Vagina (tissue), 2 donors: ENCODE measurements at regions not wholly inside any gene's neighbourhood (a gene's known extent, or its start where the extent isn't known, plus 50 kb on each side); places are given as distances from the start of the nearest gene placed in this dataset.
"Not testable (repeated sequence)": the region's sequence is repeated elsewhere in the genome, so short reads cannot be mapped to it uniquely, and the experiment has no call there.

Experiments
- DNase-seq, 2 donors: peaks; one replicate each; pipeline ENCODE4 v3.0.0-alpha.2; 2017; ENCODE audit errors: extremely low spot score in 2 of 2
- H3K27ac ChIP-seq: fragments of 200-600 bp; sonication (generic); one replicate; pipeline ENCODE4 v1.5.1; 2019
- H3K27me3 ChIP-seq: fragments of 200-600 bp; sonication (generic); one replicate; pipeline ENCODE4 v1.5.1; 2019
- H3K36me3 ChIP-seq, 2 donors: fragments of 200-600 bp; sonication (generic); one replicate each; pipeline ENCODE4 v1.5.1; 2017 to 2019
- H3K4me1 ChIP-seq: fragments of 200-600 bp; sonication (generic); one replicate; pipeline ENCODE4 v1.5.1; 2019
- H3K4me3 ChIP-seq, 2 donors: fragments of 200-600 bp; sonication (generic); 1 replicate in 1 of 2; 2 replicates in 1 of 2; pipeline ENCODE4 v1.5.1; 2016 to 2019
- H3K9me3 ChIP-seq: fragments of 200-600 bp; sonication (generic); one replicate; pipeline ENCODE4 v1.5.1; 2019
- CTCF ChIP-seq, 3 experiments: fragments of 450-650 bp in 2 of 3; fragments of 200-600 bp in 1 of 3; sonication (generic) in 1 of 3; IDR thresholded peaks; one replicate each; pipeline ENCODE4 v1.5.1; 2017 to 2019; ENCODE audit warnings: antibody characterized with exemption in 3 of 3, mild to moderate bottlenecking in 2 of 3, moderate library complexity in 2 of 3
- POLR2A ChIP-seq, 2 donors: fragments of 450-650 bp; IDR thresholded peaks; one replicate each; pipeline ENCODE4 v1.6.1; 2017; ENCODE audit warnings: antibody characterized with exemption in 2 of 2, mild to moderate bottlenecking in 2 of 2, moderate library complexity in 2 of 2
- POLR2AphosphoS5 ChIP-seq, 2 donors: sonication (generic); formaldehyde crosslinking; IDR thresholded peaks; one replicate each; pipeline ENCODE4 v1.9.0; 2017; ENCODE audit warnings: antibody characterized with exemption in 2 of 2, mild to moderate bottlenecking in 2 of 2, low read depth in 1 of 2; ENCODE audit not compliant: insufficient read depth in 1 of 2
- intact Hi-C: fragments of 100-400 bp; cut with DNase I; formaldehyde crosslinking; loops from one replicate; pipeline ENCODE4 v1.15.1; 2023

DNA sequence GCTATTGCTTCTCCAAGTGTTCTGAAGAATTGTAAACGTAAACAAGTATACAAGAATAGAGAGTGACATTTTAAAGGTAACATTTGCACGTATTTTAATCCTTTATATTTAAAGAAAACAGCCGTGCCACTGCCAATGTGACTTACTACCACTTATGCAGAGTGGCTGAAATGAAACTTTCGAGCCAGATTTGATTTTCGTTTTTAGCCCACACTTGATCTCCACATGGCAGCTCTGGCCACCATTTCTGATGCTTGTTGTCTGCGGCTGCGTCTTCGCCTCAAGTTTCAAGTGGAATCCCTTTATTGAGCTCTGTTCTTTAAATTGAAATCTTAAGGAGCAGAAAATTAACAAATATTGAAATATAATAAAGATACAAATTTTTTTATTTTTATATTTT is 70.0 kb downstream of the ELAPOR2 start:
- no peaks in the 10 kb centered on the region for H3K36me3 ChIP-seq
- H3K27ac ChIP-seq, result no peak overlapping the region
- no peak overlapping the region for H3K4me3 ChIP-seq
- no peaks in the 10 kb centered on the region for H3K9me3 ChIP-seq
- DNase-seq, result no peak
- intact Hi-C loops, result no loop called here
- no peaks in the 10 kb centered on the region for H3K27me3 ChIP-seq
- TF ChIP-seq CTCF (IDR thresholded peaks at IDR 0.05), result no peak
- TF ChIP-seq POLR2AphosphoS5 (IDR thresholded peaks at IDR 0.05; ENCODE audit: insufficient read depth in 1 of 2, low read depth in 1 of 2), result no peak
- TF ChIP-seq POLR2A (IDR thresholded peaks at IDR 0.05), result no peak
- H3K4me1 ChIP-seq, result no peaks in the 10 kb centered on the region

- intact Hi-C loops, H3K9me3 ChIP-seq, H3K27me3 ChIP-seq, DNase-seq, H3K27ac ChIP-seq, H3K4me1 ChIP-seq, H3K4me3 ChIP-seq, H3K36me3 ChIP-seq: not testable (repeated sequence)
Measured at GRCh38 chr7:86987834-86988233, 71.6 kb downstream of the ELAPOR2 start.

DNA sequence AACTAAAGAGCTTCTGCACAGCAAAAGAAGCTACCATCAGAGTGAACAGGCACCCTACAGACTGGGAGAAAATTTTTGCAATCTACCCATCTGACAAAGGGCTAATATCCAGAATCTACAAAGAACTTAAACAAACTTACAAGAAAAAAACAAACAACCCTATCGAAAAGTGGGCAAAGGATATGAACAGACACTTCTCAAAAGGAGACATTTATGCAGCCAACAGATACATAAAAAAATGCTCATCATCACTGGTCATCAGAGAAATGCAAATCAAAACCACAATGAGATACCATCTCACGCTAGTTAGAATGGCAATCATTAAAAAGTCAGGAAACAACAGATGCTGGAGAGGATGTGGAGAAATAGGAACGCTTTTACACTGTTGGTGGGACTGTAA is 72.1 kb downstream of the ELAPOR2 start:
- H3K4me3 ChIP-seq, intact Hi-C loops: not testable (repeated sequence)

GRCh38 chr7:86985342-86985741 is 74.1 kb downstream of the ELAPOR2 start:
- H3K4me3 ChIP-seq, H3K4me1 ChIP-seq, H3K9me3 ChIP-seq, intact Hi-C loops, H3K27ac ChIP-seq, H3K36me3 ChIP-seq, DNase-seq, H3K27me3 ChIP-seq: not testable (repeated sequence)

More for the DNA sequence above, 72.1 kb downstream of the ELAPOR2 start:
- H3K4me1 ChIP-seq, H3K36me3 ChIP-seq, H3K9me3 ChIP-seq, H3K27me3 ChIP-seq, H3K27ac ChIP-seq, DNase-seq: not testable (repeated sequence)

- intact Hi-C loops, H3K27me3 ChIP-seq, DNase-seq, H3K4me3 ChIP-seq, H3K36me3 ChIP-seq, H3K9me3 ChIP-seq, H3K4me1 ChIP-seq, H3K27ac ChIP-seq: not testable (repeated sequence)
Measured at GRCh38 chr7:86983654-86984053, 75.8 kb downstream of the ELAPOR2 start.

DNA sequence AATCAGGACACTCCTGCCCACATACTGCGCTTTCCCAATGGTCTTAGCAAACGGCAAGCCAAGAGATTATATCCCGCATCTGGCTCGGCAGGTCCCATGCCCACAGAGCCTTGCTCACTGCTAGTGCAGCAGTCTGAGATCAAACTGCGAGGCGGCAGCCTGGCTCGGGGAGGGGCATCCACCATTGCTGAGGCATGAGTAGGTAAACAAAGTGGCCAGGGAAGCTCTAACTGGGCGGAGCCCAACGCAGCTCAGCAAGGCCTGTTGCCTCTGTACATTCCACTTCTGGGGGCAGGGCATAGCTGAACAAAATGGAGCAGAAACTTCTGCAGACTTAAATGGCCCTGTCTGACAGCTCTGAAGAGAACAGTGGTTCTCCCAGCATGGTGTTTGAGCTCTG is 77.5 kb downstream of the ELAPOR2 start:
- H3K9me3 ChIP-seq, H3K36me3 ChIP-seq, H3K27ac ChIP-seq, DNase-seq, H3K4me1 ChIP-seq, H3K27me3 ChIP-seq, intact Hi-C loops, H3K4me3 ChIP-seq: not testable (repeated sequence)

- Histone ChIP-seq H3K4me1 (no peaks in the 10 kb centered on the region), H3K36me3 (no peaks in the 10 kb centered on the region), H3K4me3 (no peak overlapping the region), H3K27me3 (no peaks in the 10 kb centered on the region), H3K27ac (no peak overlapping the region), H3K9me3 (no peaks in the 10 kb centered on the region)
- intact Hi-C loops, result no loop called here
- TF ChIP-seq POLR2A (IDR thresholded peaks at IDR 0.05), result no peak
- no peak for TF ChIP-seq POLR2AphosphoS5 (IDR thresholded peaks at IDR 0.05; ENCODE audit: insufficient read depth in 1 of 2, low read depth in 1 of 2)
- no peak for DNase-seq
Measured at GRCh38 chr7:86981127-86981526, 78.3 kb downstream of the ELAPOR2 start.

GRCh38 chr7:86980223-86980622 is 79.2 kb downstream of the ELAPOR2 start:
- DNase-seq, result no peak
- Histone ChIP-seq H3K36me3 (no peaks in the 10 kb centered on the region), H3K4me1 (no peaks in the 10 kb centered on the region), H3K27me3 (no peaks in the 10 kb centered on the region), H3K4me3 (no peak overlapping the region), H3K9me3 (no peaks in the 10 kb centered on the region), H3K27ac (no peak overlapping the region)
- intact Hi-C loops, result no loop called here
- TF ChIP-seq CTCF (IDR thresholded peaks at IDR 0.05) (no peak), POLR2A (IDR thresholded peaks at IDR 0.05) (no peak), POLR2AphosphoS5 (IDR thresholded peaks at IDR 0.05; ENCODE audit: insufficient read depth in 1 of 2, low read depth in 1 of 2) (no peak)
